Activated T-helper 9 cell treated with anti-CD3 and anti-CD28 coated beads, Interleukin-2, amount 50 U/mL, for 16 hours (primary cell): ENCODE measurements at regions not wholly inside any gene's neighbourhood (a gene's known extent, or its start where the extent isn't known, plus 50 kb on each side); places are given as distances from the start of the nearest gene placed in this dataset.

ENCODE experiments used
- DNase-seq: peaks from one replicate; pipeline ENCODE4 v3.0.0-alpha.2; 2020; ENCODE audit warnings: low read depth

- no peak for DNase-seq
Measured at GRCh38 chr6:139657119-139657518, 282.7 kb upstream of the CITED2 start.

- no peak for DNase-seq
Measured at GRCh38 chr6:139655783-139656705, 281.6 kb upstream of the CITED2 start.

GRCh38 chr6:139654888-139655782, 280.7 kb upstream of the CITED2 start:
- no peak for DNase-seq

- no peak for DNase-seq
Measured at GRCh38 chr6:139654309-139654708, 279.9 kb upstream of the CITED2 start.

- no peak for DNase-seq
Measured at GRCh38 chr6:139653111-139653510, 278.7 kb upstream of the CITED2 start.

GRCh38 chr6:139650941-139651340, 276.5 kb upstream of the CITED2 start:
- DNase-seq, result no peak

GRCh38 chr6:139649732-139650131, 275.3 kb upstream of the CITED2 start:
- DNase-seq, result no peak

GRCh38 chr6:139649128-139649527, 274.7 kb upstream of the CITED2 start:
- DNase-seq, result no peak

GRCh38 chr6:139648430-139649000, 274.1 kb upstream of the CITED2 start:
- no peak for DNase-seq

GRCh38 chr6:139647841-139648240, 273.4 kb upstream of the CITED2 start:
- DNase-seq, result no peak

GRCh38 chr6:139647016-139647415, 272.6 kb upstream of the CITED2 start:
- DNase-seq, result no peak

- DNase-seq, result no peak
Measured at GRCh38 chr6:139644821-139645220, 270.4 kb upstream of the CITED2 start.

GRCh38 chr6:139643986-139644385, 269.5 kb upstream of the CITED2 start:
- no peak for DNase-seq

GRCh38 chr6:139642346-139642745, 267.9 kb upstream of the CITED2 start:
- no peak for DNase-seq

GRCh38 chr6:139641376-139641775, 266.9 kb upstream of the CITED2 start:
- no peak for DNase-seq

- no peak for DNase-seq
Measured at GRCh38 chr6:139640921-139641320, 266.5 kb upstream of the CITED2 start.

GRCh38 chr6:139640448-139640847, 266.0 kb upstream of the CITED2 start:
- no peak for DNase-seq

- DNase-seq, result no peak
Measured at GRCh38 chr6:139639507-139639906, 265.1 kb upstream of the CITED2 start.

GRCh38 chr6:139638179-139638941, 263.9 kb upstream of the CITED2 start:
- no peak for DNase-seq

GRCh38 chr6:139637766-139638165, 263.3 kb upstream of the CITED2 start:
- no peak for DNase-seq

GRCh38 chr6:139636391-139636790, 261.9 kb upstream of the CITED2 start:
- DNase-seq, result no peak
